HepG2 (cell line): ENCODE measurements at regions not wholly inside any gene's neighbourhood (a gene's known extent, or its start where the extent isn't known, plus 50 kb on each side); places are given as distances from the start of the nearest gene placed in this dataset.

Experiments
- CTCF ChIP-seq: sonication (generic); formaldehyde crosslinking; IDR thresholded peaks from 2 replicates; pipeline ENCODE4 v1.5.0; 2020; ENCODE audit warnings: mild to moderate bottlenecking, missing genetic modification reagents, moderate library complexity
- ZBTB37 ChIP-seq: sonication (generic); formaldehyde crosslinking; IDR thresholded peaks from 2 replicates; pipeline ENCODE4 v1.4.0; 2020; ENCODE audit warnings: mild to moderate bottlenecking, missing genetic modification reagents
- ZNF3 ChIP-seq: IDR thresholded peaks from 2 replicates; pipeline ENCODE4 v1.7.0; 2017; ENCODE audit warnings: inconsistent platforms
- ZNF740 ChIP-seq: sonication (generic); formaldehyde crosslinking; IDR thresholded peaks from 2 replicates; pipeline ENCODE4 v1.4.0; 2020; ENCODE audit warnings: missing genetic modification reagents

- TF ChIP-seq ZNF3 (CRISPR knock-in tag) (no peak), ZNF740 (CRISPR knock-in tag) (no peak), ZBTB37 (CRISPR knock-in tag) (no peak), CTCF (CRISPR knock-in tag) (no peak)
Observed at GRCh38 chr12:98007963-98008362, 507.4 kb upstream of the TMPO start.
